GM18907 (cell line): ENCODE measurements at regions not wholly inside any gene's neighbourhood (a gene's known extent, or its start where the extent isn't known, plus 50 kb on each side); places are given as distances from the start of the nearest gene placed in this dataset.
A peak's percentile ranks its signal among the peaks of the same experiment; 100 is the strongest.
"Not testable (repeated sequence)": the region's sequence is repeated elsewhere in the genome, so short reads cannot be mapped to it uniquely, and the experiment has no call there.

Experiments
- ATAC-seq: cut with Tn5 transposase; IDR thresholded peaks from one replicate; pipeline ENCODE4 v1.9.1; 2021; ENCODE audit warnings: mild to moderate bottlenecking, moderate library complexity; ENCODE audit not compliant: unreplicated experiment

- ATAC-seq, result no peak
Observed at GRCh38 chr13:42474954-42475353, 99.0 kb upstream of the TNFSF11 start.

GRCh38 chr13:42477596-42478190, 96.3 kb upstream of the TNFSF11 start:
- no peak for ATAC-seq

- ATAC-seq, result no peak
Observed at GRCh38 chr13:42478531-42479156, 95.3 kb upstream of the TNFSF11 start.

- no peak for ATAC-seq
Observed at GRCh38 chr13:42484386-42484785, 89.6 kb upstream of the TNFSF11 start.

GRCh38 chr13:42485272-42485671, 88.7 kb upstream of the TNFSF11 start:
- no peak for ATAC-seq

GRCh38 chr13:42486711-42487198, 87.2 kb upstream of the TNFSF11 start:
- ATAC-seq, result no peak

GRCh38 chr13:42487221-42487620, 86.7 kb upstream of the TNFSF11 start:
- ATAC-seq, result no peak

GRCh38 chr13:42490676-42491075, 83.3 kb upstream of the TNFSF11 start:
- ATAC-seq, result no peak

- no peak for ATAC-seq
Observed at GRCh38 chr13:42492372-42492920, 81.5 kb upstream of the TNFSF11 start.

- ATAC-seq, result no peak
Observed at GRCh38 chr13:42494157-42494556, 79.8 kb upstream of the TNFSF11 start.

GRCh38 chr13:42495255-42495654, 78.7 kb upstream of the TNFSF11 start:
- ATAC-seq, result no peak

GRCh38 chr13:42495751-42496150, 78.2 kb upstream of the TNFSF11 start:
- no peak for ATAC-seq

GRCh38 chr13:42496926-42497554, 76.9 kb upstream of the TNFSF11 start:
- ATAC-seq, result not testable (repeated sequence)

- peak; percentile 90 for ATAC-seq
Observed at GRCh38 chr13:42497798-42498197, 76.2 kb upstream of the TNFSF11 start.

GRCh38 chr13:42498521-42498920, 75.4 kb upstream of the TNFSF11 start:
- no peak for ATAC-seq
